GM12873 (cell line): ENCODE measurements at regions not wholly inside any gene's neighbourhood (a gene's known extent, or its start where the extent isn't known, plus 50 kb on each side); places are given as distances from the start of the nearest gene placed in this dataset.

Experiments
- TF ChIP-seq, protein P1 (sequence below): IDR thresholded peaks from 2 replicates; pipeline ENCODE4 v1.5.1; 2012; ENCODE audit warnings: low read depth, mild to moderate bottlenecking, moderate library complexity, low read length, control low read depth; ENCODE audit not compliant: insufficient read depth; ENCODE audit errors: missing control alignments

DNA sequence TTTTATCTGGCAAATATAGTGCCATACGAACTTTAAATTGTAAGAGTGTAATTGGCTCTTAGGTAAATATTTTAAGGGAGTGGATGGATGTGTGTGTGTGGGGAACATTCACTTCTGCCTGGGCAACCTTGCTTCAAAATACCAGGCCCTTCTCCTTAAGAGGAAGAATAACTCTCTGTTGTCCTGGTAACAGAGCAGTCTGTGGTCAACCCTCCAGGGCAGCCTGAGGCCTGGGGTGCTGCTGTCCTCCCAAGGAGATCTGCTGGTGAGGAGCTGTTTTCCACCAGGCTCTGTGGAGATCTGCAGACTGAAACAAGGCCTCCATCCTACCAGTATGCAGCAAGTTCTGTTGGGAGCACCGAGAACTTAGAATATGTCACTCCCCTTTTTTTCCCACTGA, 325.2 kb downstream of the PSAT1 start:
- TF ChIP-seq, protein P1, sequence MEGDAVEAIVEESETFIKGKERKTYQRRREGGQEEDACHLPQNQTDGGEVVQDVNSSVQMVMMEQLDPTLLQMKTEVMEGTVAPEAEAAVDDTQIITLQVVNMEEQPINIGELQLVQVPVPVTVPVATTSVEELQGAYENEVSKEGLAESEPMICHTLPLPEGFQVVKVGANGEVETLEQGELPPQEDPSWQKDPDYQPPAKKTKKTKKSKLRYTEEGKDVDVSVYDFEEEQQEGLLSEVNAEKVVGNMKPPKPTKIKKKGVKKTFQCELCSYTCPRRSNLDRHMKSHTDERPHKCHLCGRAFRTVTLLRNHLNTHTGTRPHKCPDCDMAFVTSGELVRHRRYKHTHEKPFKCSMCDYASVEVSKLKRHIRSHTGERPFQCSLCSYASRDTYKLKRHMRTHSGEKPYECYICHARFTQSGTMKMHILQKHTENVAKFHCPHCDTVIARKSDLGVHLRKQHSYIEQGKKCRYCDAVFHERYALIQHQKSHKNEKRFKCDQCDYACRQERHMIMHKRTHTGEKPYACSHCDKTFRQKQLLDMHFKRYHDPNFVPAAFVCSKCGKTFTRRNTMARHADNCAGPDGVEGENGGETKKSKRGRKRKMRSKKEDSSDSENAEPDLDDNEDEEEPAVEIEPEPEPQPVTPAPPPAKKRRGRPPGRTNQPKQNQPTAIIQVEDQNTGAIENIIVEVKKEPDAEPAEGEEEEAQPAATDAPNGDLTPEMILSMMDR = no peak

DNA sequence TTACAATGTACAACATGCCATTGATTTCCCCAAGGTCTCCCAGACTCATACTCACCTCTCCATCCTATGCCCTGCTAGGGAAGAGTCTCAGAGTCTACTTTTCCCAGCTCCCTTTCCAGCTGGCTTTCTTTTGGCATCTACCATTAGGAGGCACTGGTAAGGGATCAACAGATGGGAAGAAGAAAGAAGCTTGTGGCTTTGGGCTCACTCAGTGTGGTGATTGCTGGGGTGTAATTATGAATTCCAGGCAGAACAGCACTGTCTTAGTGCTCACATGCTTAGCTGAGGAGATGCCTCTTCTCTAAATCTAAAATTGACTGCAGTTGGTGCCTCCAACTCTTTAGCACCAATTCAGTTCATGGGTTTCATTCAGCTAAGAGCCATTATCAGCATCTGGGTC, 330.0 kb downstream of the PSAT1 start:
- TF ChIP-seq, protein P1 = no peak

DNA sequence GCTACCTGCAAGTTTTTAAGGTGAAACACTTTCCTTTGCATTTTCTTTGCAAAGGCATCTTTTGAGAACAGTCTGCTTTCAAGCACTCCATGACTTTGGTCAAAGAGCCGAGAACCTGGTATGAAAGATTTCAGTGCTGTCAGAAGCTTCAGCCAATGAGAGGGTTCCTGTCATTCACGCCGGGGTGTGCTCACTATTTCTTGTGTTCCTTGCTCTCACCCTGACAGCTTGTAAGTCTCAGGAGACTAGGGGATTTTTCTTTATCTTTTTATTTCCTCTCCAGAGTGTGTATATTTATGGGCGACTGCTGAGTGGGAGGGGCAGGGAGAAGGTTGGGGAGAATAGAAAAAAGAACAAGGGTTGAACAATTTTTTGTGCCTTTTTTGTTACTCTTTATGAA, 334.0 kb downstream of the PSAT1 start:
- TF ChIP-seq, protein P1 = no peak

DNA sequence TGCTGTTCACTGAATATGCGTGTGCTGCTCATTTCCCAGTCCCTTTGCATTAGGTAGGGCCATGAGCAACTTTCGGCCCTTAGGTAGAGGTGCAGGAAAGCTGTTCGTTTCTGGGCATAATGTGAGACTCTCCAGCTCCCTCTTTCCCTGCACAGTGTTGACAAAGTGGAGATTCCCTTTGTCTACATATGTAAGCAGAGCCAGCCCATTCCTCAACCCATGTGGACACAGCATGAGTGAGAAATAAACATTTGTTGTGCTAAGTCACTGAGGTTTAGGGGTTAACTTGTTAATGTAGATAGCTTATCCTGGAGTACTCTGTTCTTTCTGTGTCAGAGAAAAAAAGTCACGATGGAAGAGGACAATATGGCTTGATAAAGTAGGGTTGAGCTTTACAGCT, 343.8 kb downstream of the PSAT1 start:
- TF ChIP-seq, protein P1 = no peak

DNA sequence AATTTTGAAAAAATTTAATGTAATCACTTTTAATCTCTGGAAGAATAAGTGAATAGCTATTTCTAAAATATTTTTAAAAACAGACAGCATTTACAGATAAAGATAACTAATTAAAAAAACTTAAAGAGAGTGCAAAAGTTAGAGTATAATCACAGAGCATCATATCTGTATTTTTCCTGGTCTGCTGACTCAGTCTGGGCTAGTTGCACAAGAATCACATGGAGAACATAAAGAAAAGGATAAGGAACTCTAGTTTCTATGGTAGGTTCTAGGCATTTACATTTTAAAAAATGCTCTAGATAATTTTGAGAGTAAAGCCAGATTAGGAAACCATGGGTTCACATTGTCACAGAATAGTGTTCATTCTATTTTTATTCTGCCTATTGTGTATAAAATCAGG, 347.4 kb downstream of the PSAT1 start:
- TF ChIP-seq, protein P1 = no peak

DNA sequence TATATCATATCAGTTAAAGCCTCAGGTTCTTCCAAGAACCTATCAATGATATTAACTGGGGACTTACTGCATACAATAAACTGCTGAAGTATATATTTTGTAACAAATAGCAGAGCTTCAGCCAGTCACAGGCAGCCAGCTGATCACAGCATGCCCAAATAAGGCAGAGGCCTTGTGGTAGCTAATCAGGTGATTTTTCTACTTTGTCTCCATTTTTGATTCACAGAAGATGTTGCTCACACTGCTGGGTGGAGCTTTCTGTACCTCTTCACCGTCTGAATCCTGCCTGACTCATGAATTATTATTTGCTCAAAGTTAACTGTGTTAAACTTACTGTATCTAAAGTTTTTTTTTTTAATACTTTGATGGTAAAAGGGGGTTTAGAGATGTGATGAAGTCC, 357.4 kb downstream of the PSAT1 start:
- TF ChIP-seq, protein P1 = no peak

DNA sequence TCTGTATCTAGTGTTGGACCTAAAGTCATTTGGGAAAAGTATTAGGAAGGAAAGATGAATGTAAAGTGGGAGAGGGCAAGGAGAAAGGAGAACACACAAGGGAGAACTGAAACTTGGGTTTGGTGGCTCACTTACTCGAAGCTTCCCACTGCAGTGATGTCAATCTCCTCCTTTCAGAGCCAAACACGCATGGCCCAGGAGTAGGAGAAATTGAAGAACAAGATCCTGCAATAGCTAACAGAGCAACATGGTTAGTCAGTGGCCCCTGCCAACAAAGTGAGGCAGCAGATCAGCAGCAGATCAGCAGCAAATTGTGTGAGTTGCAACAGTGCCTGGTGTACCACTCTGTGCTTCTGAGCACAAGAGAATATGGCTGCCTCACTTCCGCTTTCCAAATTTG, 366.4 kb downstream of the PSAT1 start:
- TF ChIP-seq, protein P1 = no peak
